GM12875 (cell line): ENCODE measurements at regions not wholly inside any gene's neighbourhood (a gene's known extent, or its start where the extent isn't known, plus 50 kb on each side); places are given as distances from the start of the nearest gene placed in this dataset.

ENCODE experiments used
- H3K4me3 ChIP-seq: one replicate; pipeline ENCODE4 v1.5.1; 2011; ENCODE audit warnings: low read depth, low read length, control low read depth
- CTCF ChIP-seq: IDR thresholded peaks from 2 replicates; pipeline ENCODE4 v1.5.1; 2011; ENCODE audit warnings: low read depth, mild to moderate bottlenecking, control low read depth, inconsistent platforms, low read length, moderate library complexity, borderline replicate concordance; ENCODE audit not compliant: insufficient read depth

- TF ChIP-seq CTCF, result no peak
- H3K4me3 ChIP-seq, result no peak overlapping the region
Measured at GRCh38 chr3:101932326-101933068, 83.2 kb downstream of the NFKBIZ start.

- TF ChIP-seq CTCF, result no peak
- no peak overlapping the region for H3K4me3 ChIP-seq
Measured at GRCh38 chr3:101936419-101937356, 87.4 kb downstream of the NFKBIZ start.

DNA sequence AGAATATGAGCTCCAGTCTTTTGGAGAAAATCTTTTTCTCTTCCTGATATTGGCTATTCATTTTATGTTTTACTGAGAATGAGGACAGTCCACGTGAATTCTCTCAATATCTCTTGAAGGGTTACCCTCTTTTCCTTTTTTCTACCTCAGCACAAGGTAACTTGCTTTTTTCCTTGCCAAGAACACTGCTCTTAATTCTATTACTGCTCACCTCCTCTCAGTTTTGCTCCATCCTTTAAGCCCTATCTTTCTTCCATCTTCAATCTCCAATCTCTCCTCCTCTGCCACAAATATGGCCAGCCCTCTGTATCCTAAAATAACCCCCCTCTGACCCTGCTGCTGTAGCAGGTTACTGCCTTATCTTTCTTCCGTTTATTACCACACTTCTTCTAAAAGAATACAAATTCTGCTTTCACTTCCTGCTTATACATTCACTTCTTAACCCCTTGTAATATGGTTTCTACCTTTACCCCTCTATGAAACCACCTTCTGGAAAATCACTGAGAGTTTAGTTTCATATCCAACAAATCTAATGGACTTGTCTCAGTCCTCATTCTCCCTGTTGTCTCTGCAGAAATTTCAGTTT lies 89.0 kb downstream of the NFKBIZ start:
- TF ChIP-seq CTCF, result no peak
- no peak overlapping the region for H3K4me3 ChIP-seq

GRCh38 chr3:101939361-101940049 lies 90.2 kb downstream of the NFKBIZ start:
- H3K4me3 ChIP-seq, result no peak overlapping the region
- no peak for TF ChIP-seq CTCF

- H3K4me3 ChIP-seq, result no peak overlapping the region
- no peak for TF ChIP-seq CTCF
Measured at GRCh38 chr3:101940521-101941317, 91.4 kb downstream of the NFKBIZ start.
